Thoracic aorta (tissue), 2 donors: ENCODE measurements at regions not wholly inside any gene's neighbourhood (a gene's known extent, or its start where the extent isn't known, plus 50 kb on each side); places are given as distances from the start of the nearest gene placed in this dataset.

Experiments
- ATAC-seq: fragments of 150-250 bp; one replicate; pipeline ENCODE4 v1.8.0; 2017; ENCODE audit warnings: low read depth; ENCODE audit not compliant: insufficient number of reproducible peaks, low FRiP score
- DNase-seq: peaks from one replicate; pipeline ENCODE4 v3.0.0-alpha.2; 2020; ENCODE audit warnings: low spot score
- H3K27ac ChIP-seq, 2 donors: fragments of 200-600 bp; sonication (generic); 1 replicate in 1 of 2; 2 replicates in 1 of 2; pipeline ENCODE4 v1.5.1; 2016; ENCODE audit warnings: mild to moderate bottlenecking in 2 of 2, moderate library complexity in 2 of 2
- H3K27me3 ChIP-seq: fragments of 200-600 bp; sonication (generic); replicated peaks from 2 replicates; pipeline ENCODE4 v1.6.0; 2016; ENCODE audit warnings: mild to moderate bottlenecking; ENCODE audit not compliant: insufficient read depth
- H3K36me3 ChIP-seq: fragments of 200-600 bp; sonication (generic); one replicate; pipeline ENCODE4 v1.5.1; 2016
- H3K4me1 ChIP-seq, 2 donors: fragments of 200-600 bp; sonication (generic); 1 replicate in 1 of 2; 2 replicates in 1 of 2; pipeline versions ENCODE4 v1.5.1 to v1.6.0; 2016; ENCODE audit warnings: low read depth in 2 of 2, mild to moderate bottlenecking in 1 of 2; ENCODE audit not compliant: control insufficient read depth in 1 of 2
- H3K4me3 ChIP-seq: fragments of 200-600 bp; sonication (generic); 2 replicates; pipeline ENCODE4 v1.5.1; 2016; ENCODE audit warnings: mild to moderate bottlenecking
- H3K9me3 ChIP-seq: fragments of 200-600 bp; sonication (generic); 2 replicates; pipeline ENCODE4 v1.5.1; 2016
- CTCF ChIP-seq: fragments of 200-600 bp; sonication (generic); IDR thresholded peaks from one replicate; pipeline ENCODE4 v1.5.1; 2019; ENCODE audit warnings: antibody characterized with exemption

DNA sequence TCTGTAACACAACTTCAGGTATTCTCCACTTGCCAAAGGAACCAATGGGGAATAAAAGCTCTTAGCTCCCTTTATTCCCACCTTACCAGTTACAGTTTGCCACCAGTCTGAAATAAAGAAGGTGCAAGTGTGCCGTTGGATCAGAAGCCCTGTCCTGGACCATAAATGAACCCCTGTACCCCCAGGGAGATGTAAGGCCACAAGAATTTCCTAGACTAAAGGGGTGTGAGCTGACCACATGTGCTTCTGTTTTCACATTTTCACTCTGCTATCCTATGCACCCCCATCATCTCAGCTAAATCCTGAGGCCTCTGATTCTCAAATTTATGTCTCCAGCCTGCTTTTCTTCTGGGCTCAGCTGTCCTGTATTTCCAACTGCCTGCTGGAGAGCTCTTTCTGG is 221.2 kb downstream of the SPRY1 start:
- TF ChIP-seq CTCF, result no peak
- Histone ChIP-seq H3K9me3 (no peaks in the 10 kb centered on the region), H3K27me3 (no peaks in the 10 kb centered on the region), H3K4me1 (peaks cover 12 to 20% of the 10 kb centered on the region in 2 donors), H3K4me3 (no peak overlapping the region), H3K27ac (no peak overlapping the region), H3K36me3 (no peaks in the 10 kb centered on the region)
- DNase-seq (no peak), ATAC-seq (no peak)

- Histone ChIP-seq H3K9me3 (no peaks in the 10 kb centered on the region), H3K27ac (no peak overlapping the region), H3K4me3 (no peak overlapping the region), H3K27me3 (no peaks in the 10 kb centered on the region), H3K36me3 (no peaks in the 10 kb centered on the region), H3K4me1 (peaks cover 12 to 20% of the 10 kb centered on the region in 2 donors)
- ATAC-seq, result no peak
- no peak for TF ChIP-seq CTCF
- no peak for DNase-seq
Observed at GRCh38 chr4:123618606-123619005, 222.0 kb downstream of the SPRY1 start.

- H3K9me3 ChIP-seq, result no peaks in the 10 kb centered on the region
- H3K36me3 ChIP-seq, result no peaks in the 10 kb centered on the region
- no peak for TF ChIP-seq CTCF
- ATAC-seq (no peak), DNase-seq (no peak)
- H3K4me3 ChIP-seq, result no peak overlapping the region
- peaks cover 12 to 20% of the 10 kb centered on the region in 2 donors for H3K4me1 ChIP-seq
- no peak overlapping the region for H3K27ac ChIP-seq
- H3K27me3 ChIP-seq, result no peaks in the 10 kb centered on the region
Observed at GRCh38 chr4:123619326-123619725, 222.7 kb downstream of the SPRY1 start.

DNA sequence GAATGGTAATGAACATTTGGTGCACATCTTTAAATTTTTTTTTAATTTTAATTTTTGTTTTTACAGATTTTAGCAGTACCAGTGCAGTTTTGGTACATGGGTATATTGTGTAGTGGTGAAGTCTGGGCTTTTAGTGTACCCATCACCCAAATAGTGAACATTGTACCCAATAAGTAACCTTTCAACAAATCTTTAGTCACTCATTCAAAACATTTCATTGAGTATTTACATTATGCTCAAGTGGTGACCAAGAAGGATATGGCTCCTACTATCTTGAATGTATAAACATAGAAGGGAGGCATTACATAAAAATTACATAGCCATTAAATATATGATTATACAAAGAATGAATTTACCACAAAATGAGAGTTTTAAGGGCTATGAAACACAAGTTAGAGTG is 223.3 kb downstream of the SPRY1 start:
- Histone ChIP-seq H3K27me3 (no peaks in the 10 kb centered on the region), H3K4me1 (peaks cover 12 to 20% of the 10 kb centered on the region in 2 donors), H3K4me3 (no peak overlapping the region), H3K9me3 (no peaks in the 10 kb centered on the region), H3K27ac (peak overlapping the region; percentile 68 to 87), H3K36me3 (no peaks in the 10 kb centered on the region)
- DNase-seq, result no peak
- no peak for ATAC-seq
- TF ChIP-seq CTCF, result no peak

DNA sequence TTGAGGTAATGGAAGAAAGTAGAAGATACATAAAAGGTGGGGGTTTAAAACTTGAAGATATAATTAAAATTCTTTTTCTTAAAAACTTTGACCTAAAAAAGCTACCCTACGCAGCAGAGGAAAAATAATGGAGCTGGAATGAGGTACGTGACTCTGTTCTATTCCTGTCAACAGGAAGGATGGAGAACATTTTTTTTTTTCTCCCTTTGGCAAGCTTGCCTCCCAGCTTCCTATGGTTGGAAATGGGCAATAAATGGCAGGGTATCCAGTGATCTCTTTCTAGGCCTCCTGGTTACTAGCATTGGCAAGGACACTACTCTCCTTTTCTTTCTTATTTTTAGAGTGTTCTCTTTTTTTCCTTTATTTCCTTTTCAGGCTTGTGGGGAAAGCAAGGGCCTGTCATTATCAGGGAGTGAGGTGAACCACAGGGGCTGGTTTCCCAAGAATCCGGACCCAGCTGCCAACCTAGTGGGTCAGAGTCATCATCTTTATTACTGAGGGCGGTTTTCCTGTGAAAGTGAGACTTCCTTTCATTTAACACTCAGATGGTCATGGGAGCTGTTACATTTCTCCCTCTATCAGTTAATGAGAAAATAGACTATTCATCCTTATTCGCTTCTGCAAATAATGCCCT is 224.6 kb downstream of the SPRY1 start:
- TF ChIP-seq CTCF, result no peak
- no peaks in the 10 kb centered on the region for H3K36me3 ChIP-seq
- H3K27me3 ChIP-seq, result no peaks in the 10 kb centered on the region
- peaks cover 12 to 20% of the 10 kb centered on the region in 2 donors for H3K4me1 ChIP-seq
- peak; percentile 81 for ATAC-seq
- peak overlapping the region; percentile 20 for H3K4me3 ChIP-seq
- H3K27ac ChIP-seq, result peak overlapping the region; percentile 68 to 87
- no peaks in the 10 kb centered on the region for H3K9me3 ChIP-seq
- DNase-seq, result no peak
